DOHH2 (cell line): ENCODE measurements at regions not wholly inside any gene's neighbourhood (a gene's known extent, or its start where the extent isn't known, plus 50 kb on each side); places are given as distances from the start of the nearest gene placed in this dataset.

ENCODE experiments used
- EZH2phosphoT487 ChIP-seq: fragments of 200-600 bp; sonication (generic); IDR thresholded peaks from 2 replicates; pipeline ENCODE4 v1.6.1; 2017; ENCODE audit warnings: borderline replicate concordance, mild to moderate bottlenecking, antibody characterized with exemption, low read length, moderate library complexity, mixed read lengths
- TF ChIP-seq, protein P1 (sequence below): fragments of 200-600 bp; sonication (generic); IDR thresholded peaks from one replicate; pipeline ENCODE4 v1.5.1; 2014; ENCODE audit warnings: antibody characterized with exemption, mild to moderate bottlenecking, low read depth, low read length; ENCODE audit not compliant: poor library complexity, severe bottlenecking

DNA sequence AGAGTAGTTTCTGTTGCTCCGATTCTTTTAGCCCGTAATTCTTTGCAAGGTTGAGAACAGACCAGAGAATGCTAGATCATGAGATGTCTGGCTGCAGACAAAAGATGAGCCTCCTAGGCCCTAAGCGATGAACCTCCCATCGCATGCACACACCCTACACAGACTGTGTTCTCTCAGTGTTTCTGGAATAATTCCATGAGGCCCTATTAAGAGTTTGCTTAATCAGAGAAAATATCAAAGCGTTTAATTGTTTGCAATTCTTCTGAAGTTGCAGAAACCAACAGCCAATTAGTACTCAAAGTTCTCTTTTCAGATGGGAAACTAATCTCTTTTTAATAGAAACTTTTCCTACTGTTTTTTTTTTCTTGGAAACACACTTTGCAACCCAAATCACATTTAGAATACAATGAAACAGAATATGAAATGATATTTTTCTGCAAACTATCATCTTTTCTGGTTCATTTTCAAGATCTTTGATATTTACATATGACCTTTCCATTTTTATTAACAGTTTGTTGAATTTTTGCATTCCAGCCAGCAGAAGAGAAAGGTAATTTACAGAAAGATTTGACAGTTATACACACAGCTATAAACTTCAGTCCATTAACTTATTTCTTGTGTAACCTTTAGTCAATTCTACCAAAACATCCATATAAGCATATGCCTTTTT is 1525.6 kb downstream of the ARAP2 start:
- TF ChIP-seq, protein P1, sequence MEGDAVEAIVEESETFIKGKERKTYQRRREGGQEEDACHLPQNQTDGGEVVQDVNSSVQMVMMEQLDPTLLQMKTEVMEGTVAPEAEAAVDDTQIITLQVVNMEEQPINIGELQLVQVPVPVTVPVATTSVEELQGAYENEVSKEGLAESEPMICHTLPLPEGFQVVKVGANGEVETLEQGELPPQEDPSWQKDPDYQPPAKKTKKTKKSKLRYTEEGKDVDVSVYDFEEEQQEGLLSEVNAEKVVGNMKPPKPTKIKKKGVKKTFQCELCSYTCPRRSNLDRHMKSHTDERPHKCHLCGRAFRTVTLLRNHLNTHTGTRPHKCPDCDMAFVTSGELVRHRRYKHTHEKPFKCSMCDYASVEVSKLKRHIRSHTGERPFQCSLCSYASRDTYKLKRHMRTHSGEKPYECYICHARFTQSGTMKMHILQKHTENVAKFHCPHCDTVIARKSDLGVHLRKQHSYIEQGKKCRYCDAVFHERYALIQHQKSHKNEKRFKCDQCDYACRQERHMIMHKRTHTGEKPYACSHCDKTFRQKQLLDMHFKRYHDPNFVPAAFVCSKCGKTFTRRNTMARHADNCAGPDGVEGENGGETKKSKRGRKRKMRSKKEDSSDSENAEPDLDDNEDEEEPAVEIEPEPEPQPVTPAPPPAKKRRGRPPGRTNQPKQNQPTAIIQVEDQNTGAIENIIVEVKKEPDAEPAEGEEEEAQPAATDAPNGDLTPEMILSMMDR = no peak
- TF ChIP-seq EZH2phosphoT487 = no peak
